GM12875 (cell line): ENCODE measurements at regions not wholly inside any gene's neighbourhood (a gene's known extent, or its start where the extent isn't known, plus 50 kb on each side); places are given as distances from the start of the nearest gene placed in this dataset.
"Not testable (repeated sequence)": the region's sequence is repeated elsewhere in the genome, so short reads cannot be mapped to it uniquely, and the experiment has no call there.

Source experiments
- H3K4me3 ChIP-seq: one replicate; pipeline ENCODE4 v1.5.1; 2011; ENCODE audit warnings: low read depth, low read length, control low read depth
- CTCF ChIP-seq: IDR thresholded peaks from 2 replicates; pipeline ENCODE4 v1.5.1; 2011; ENCODE audit warnings: low read depth, mild to moderate bottlenecking, control low read depth, inconsistent platforms, low read length, moderate library complexity, borderline replicate concordance; ENCODE audit not compliant: insufficient read depth

- no peak overlapping the region for H3K4me3 ChIP-seq
- no peak for TF ChIP-seq CTCF
These were observed 242.4 kb upstream of the GALNT5 start for GRCh38 chr2:157015015-157015575.

- not testable (repeated sequence) for H3K4me3 ChIP-seq
These were observed 234.2 kb upstream of the GALNT5 start for GRCh38 chr2:157023264-157023663.

GRCh38 chr2:157024129-157024528, 233.4 kb upstream of the GALNT5 start:
- TF ChIP-seq CTCF = no peak
- H3K4me3 ChIP-seq = no peak overlapping the region

- no peak overlapping the region for H3K4me3 ChIP-seq
- TF ChIP-seq CTCF = no peak
These were observed 225.5 kb upstream of the GALNT5 start for GRCh38 chr2:157032017-157032416.

GRCh38 chr2:157036726-157037125, 220.8 kb upstream of the GALNT5 start:
- no peak overlapping the region for H3K4me3 ChIP-seq
- TF ChIP-seq CTCF = no peak

- no peak for TF ChIP-seq CTCF
- H3K4me3 ChIP-seq = no peak overlapping the region
These were observed 213.7 kb upstream of the GALNT5 start for GRCh38 chr2:157043786-157044185.

- TF ChIP-seq CTCF = no peak
- no peak overlapping the region for H3K4me3 ChIP-seq
These were observed 211.1 kb upstream of the GALNT5 start for GRCh38 chr2:157046396-157046795.
